ENCODE measurements at regions not wholly inside any gene's neighbourhood (a gene's known extent, or its start where the extent isn't known, plus 50 kb on each side); places are given as distances from the start of the nearest gene placed in this dataset.

GRCh38 chr4:182169987-182170386, 73.2 kb upstream of the TENM3 start:
- Histone ChIP-seq H3K36me3 (no peaks in the 10 kb centered on the region), H3K4me1 (no peaks in the 10 kb centered on the region), H3K27ac (no peak overlapping the region), H3K9me3 (no peaks in the 10 kb centered on the region), H3K27me3 (no peaks in the 10 kb centered on the region), H3K4me3 (no peak overlapping the region)
- TF ChIP-seq CTCF (IDR thresholded peaks at IDR 0.05) (no peak), POLR2AphosphoS5 (IDR thresholded peaks at IDR 0.05; ENCODE audit: insufficient read depth in 1 of 2, low read depth in 1 of 2) (no peak), POLR2A (IDR thresholded peaks at IDR 0.05) (no peak)
- intact Hi-C loops (cut with DNase I) = no loop called here
- DNase-seq (ENCODE audit: extremely low spot score in 2 of 2) = no peak

- DNase-seq (ENCODE audit: extremely low spot score in 2 of 2) = no peak
- intact Hi-C loops (cut with DNase I) = no loop called here
- Histone ChIP-seq H3K27ac (no peak overlapping the region), H3K9me3 (no peaks in the 10 kb centered on the region), H3K4me1 (no peaks in the 10 kb centered on the region), H3K4me3 (no peak overlapping the region), H3K36me3 (no peaks in the 10 kb centered on the region), H3K27me3 (no peaks in the 10 kb centered on the region)
- TF ChIP-seq POLR2A (IDR thresholded peaks at IDR 0.05) = no peak
- no peak for TF ChIP-seq CTCF (IDR thresholded peaks at IDR 0.05)
- no peak for TF ChIP-seq POLR2AphosphoS5 (IDR thresholded peaks at IDR 0.05; ENCODE audit: insufficient read depth in 1 of 2, low read depth in 1 of 2)
Observed at GRCh38 chr4:182170417-182170935, 72.7 kb upstream of the TENM3 start.

GRCh38 chr4:182174979-182175378, 68.2 kb upstream of the TENM3 start:
- intact Hi-C loops (cut with DNase I) = no loop called here
- H3K4me3 ChIP-seq = no peak overlapping the region
- no peaks in the 10 kb centered on the region for H3K4me1 ChIP-seq
- no peak for DNase-seq (ENCODE audit: extremely low spot score in 2 of 2)
- no peaks in the 10 kb centered on the region for H3K27me3 ChIP-seq
- H3K27ac ChIP-seq = no peak overlapping the region
- H3K9me3 ChIP-seq = no peaks in the 10 kb centered on the region
- no peaks in the 10 kb centered on the region for H3K36me3 ChIP-seq
- TF ChIP-seq CTCF (IDR thresholded peaks at IDR 0.05) = no peak
- no peak for TF ChIP-seq POLR2A (IDR thresholded peaks at IDR 0.05)

GRCh38 chr4:182175788-182176519, 67.2 kb upstream of the TENM3 start:
- intact Hi-C loops (cut with DNase I) = no loop called here
- H3K4me1 ChIP-seq = no peaks in the 10 kb centered on the region
- DNase-seq (ENCODE audit: extremely low spot score in 2 of 2) = no peak
- TF ChIP-seq POLR2AphosphoS5 (IDR thresholded peaks at IDR 0.05; ENCODE audit: insufficient read depth in 1 of 2, low read depth in 1 of 2) (no peak), POLR2A (IDR thresholded peaks at IDR 0.05) (no peak)
- H3K4me3 ChIP-seq = no peak overlapping the region
- H3K36me3 ChIP-seq = no peaks in the 10 kb centered on the region
- H3K9me3 ChIP-seq = no peaks in the 10 kb centered on the region
- no peak overlapping the region for H3K27ac ChIP-seq
- no peaks in the 10 kb centered on the region for H3K27me3 ChIP-seq

GRCh38 chr4:182177166-182177565, 66.0 kb upstream of the TENM3 start:
- TF ChIP-seq CTCF (IDR thresholded peaks at IDR 0.05) (no peak), POLR2AphosphoS5 (IDR thresholded peaks at IDR 0.05; ENCODE audit: insufficient read depth in 1 of 2, low read depth in 1 of 2) (no peak)
- no peak for DNase-seq (ENCODE audit: extremely low spot score in 2 of 2)
- intact Hi-C loops (cut with DNase I) = no loop called here

More at GRCh38 chr4:182177166-182177565, 66.0 kb upstream of the TENM3 start:
- Histone ChIP-seq H3K27ac (no peak overlapping the region), H3K9me3 (no peaks in the 10 kb centered on the region), H3K4me1 (no peaks in the 10 kb centered on the region), H3K4me3 (no peak overlapping the region), H3K27me3 (no peaks in the 10 kb centered on the region), H3K36me3 (no peaks in the 10 kb centered on the region)

Measured in vagina (tissue), 2 donors.